Superior temporal gyrus (tissue), 1 donor: ENCODE measurements at regions not wholly inside any gene's neighbourhood (a gene's known extent, or its start where the extent isn't known, plus 50 kb on each side); places are given as distances from the start of the nearest gene placed in this dataset.
"Not testable (repeated sequence)": the region's sequence is repeated elsewhere in the genome, so short reads cannot be mapped to it uniquely, and the experiment has no call there.

Source experiments
- DNase-seq: peaks from one replicate; pipeline ENCODE4 v3.0.0-alpha.2; 2016; ENCODE audit errors: extremely low spot score

DNA sequence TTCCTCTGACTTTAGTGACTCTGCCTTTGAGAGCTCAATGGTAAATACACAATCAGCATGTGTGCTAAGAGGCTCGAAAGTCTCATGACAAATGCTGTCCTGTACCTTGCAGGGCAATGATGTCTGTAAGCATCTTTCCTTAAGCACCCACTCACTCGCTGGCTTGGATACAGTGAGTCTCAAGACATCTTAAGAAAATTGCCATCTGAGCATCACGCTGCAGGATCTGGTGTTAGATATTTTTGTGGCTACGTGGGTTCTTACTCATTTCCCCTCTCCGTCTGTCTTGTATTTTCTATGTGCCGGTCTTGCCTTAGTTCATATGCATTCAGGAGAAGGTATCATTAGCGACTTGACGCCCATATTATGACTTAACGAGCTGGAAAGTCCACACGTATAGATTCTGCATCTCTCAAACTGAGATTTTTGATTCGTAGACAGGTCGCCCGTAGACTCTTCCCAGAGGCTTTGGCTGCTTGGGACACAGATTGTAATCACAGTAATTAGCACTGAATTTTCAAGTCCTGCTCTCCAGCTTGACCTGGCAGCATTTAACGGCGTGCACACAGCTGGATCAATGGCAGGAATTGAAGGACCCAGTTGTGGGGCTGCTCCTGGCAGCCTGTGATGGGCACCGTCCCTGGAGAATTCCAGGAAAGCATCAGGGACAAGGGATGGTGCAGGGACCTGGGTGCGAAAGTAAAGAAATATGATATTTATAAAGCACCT, 231.2 kb downstream of the ZIC5 start:
- DNase-seq = no peak

DNA sequence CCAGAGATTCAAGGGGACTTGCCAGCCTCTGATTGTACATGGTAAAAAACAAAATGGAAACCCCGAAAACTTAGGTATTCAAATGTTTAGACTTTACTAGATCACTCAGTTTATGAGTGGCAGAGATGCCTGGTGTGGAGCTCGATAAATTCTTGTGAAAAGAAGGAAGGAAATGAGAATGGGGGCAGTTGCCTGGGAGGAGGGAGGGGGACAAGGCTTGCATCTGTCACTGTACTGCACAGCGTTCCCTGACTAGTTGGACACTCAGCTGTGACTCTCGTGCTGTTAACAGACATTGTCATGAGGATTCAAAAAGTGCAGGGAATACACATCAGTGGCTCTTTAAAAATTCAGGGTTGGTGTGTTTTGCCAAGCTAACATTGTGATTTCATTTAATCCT, 232.9 kb downstream of the ZIC5 start:
- DNase-seq = no peak

DNA sequence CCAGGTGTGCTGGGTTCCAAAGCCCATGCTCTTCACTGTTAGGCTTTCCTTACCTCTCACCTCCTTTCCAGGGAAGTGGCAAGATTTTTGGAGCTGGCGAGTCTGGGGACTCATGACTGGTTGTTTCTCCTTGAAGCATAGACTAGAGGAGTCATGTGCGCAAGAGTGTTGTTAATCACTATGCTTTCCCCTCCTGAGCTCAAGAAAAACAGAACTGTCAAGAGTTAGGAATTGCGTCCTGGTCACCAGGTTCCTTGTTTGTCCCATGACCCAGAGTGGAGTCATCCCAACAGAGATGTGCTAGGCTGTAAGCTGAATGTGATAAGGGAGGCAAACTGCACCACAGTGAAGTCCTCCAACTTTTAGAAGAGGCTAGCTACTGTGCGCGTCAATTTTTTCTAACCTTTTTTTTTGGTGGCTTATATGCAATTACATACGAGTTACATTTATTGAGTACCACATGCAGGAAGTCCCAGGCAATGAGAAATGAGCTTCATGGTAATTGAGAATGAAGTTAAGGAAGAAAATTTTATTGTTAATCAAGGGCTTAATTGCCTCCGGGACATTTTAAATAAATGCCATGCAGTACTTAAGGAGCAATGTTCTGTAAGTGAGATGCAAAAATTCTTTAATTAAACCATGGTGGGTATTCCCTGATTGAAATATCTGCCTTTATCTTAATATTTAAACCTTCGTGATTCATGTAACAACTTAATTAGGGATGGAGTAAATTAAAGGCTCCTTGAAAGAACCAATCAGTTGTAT, 233.9 kb downstream of the ZIC5 start:
- DNase-seq = no peak

DNA sequence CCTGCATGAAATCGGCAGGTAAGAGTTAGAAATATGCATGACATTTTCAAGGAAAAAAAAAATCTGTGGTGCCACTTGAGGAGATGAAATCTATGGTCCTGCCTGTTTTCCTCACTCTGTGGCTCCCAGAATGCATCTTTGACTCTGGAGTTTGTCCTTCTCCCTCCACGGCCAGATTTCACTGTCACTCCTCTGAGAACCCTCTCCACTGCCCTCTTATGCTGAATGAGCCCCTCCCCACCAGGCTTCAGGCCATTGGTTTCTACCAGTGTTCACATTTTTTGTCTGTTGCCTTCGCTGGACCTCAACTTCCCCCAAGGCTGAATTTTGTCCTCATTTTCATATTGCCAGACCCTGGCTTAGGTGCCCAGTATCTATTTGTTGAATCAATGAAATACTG, 235.0 kb downstream of the ZIC5 start:
- no peak for DNase-seq

DNA sequence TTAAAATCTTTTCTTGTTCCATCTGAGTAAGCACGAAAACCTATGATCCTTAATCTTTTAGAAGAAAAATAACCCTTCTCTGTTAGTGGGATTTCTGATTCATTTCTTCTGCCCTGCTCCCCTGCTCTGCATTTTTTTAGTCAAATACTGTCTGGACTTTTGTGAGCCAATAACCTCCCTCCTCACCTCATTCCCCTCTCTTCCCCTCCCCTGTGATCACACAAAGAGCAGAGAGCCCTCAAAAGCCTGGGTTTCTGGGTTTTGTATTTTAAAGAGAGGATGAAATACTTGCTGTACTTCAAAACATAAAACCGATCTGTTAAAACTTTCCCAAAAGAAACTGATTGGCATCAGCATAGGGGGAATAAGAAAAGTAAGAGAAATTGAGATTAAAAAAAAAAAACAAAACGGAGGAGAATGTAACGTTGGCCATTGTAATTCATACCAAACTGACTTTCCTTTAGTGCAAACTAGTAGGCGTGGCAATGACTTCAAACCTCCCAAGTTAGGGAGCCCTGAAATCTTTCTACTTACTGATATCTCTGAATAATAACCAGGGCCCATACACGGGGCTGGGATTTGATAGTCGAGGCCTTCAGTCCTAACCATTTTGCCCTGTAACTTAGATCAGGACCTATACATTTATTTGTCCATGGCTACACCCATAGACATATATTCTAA, 232.9 kb downstream of the TM9SF2 start:
- DNase-seq = no peak

DNA sequence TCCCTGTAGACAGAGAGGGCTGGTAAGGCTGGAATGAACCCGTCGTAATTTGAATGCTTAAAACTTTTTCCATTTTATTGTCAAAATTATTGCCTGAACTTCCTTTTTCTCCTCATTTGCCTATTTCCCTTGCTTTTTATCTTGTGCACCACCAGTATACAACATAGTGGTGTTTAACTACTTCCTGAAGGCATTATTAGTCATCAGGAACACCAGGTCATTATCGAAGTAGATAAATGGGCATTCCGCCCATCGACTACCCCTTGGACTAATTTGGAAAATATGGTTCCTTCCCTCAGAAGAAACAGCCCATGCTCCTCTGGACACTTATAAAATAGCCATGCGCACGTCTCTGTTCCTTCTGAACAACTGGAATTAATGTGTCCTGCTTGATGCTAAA, 232.1 kb downstream of the TM9SF2 start:
- no peak for DNase-seq

- DNase-seq = no peak
Measured at GRCh38 chr13:99731747-99732146, 230.5 kb downstream of the TM9SF2 start.

GRCh38 chr13:99730403-99730802, 229.1 kb downstream of the TM9SF2 start:
- DNase-seq = no peak

DNA sequence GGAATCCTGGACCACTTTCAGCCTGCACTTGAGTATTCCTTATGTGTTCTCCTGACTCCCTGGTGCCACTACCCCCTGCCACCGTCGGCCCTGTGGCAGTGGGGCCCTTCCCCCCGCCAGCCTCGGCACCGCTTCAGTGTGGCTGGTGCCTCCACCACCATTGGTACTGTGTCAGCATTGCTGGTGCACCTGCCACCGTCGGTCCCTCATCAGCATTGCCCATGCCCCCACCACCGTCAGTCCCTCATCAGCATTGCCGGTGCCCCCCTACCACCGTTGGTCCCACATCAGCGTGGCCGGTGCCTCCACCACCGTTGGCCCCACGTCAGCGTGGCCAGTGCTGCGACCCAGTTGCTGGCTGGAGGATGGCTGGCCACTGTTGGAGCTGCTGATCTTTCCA, 228.5 kb downstream of the TM9SF2 start:
- DNase-seq = no peak

GRCh38 chr13:99727651-99728050, 226.4 kb downstream of the TM9SF2 start:
- DNase-seq = not testable (repeated sequence)

- DNase-seq = no peak
Measured at GRCh38 chr13:99726282-99726894, 225.1 kb downstream of the TM9SF2 start.

GRCh38 chr13:99725644-99726043, 224.4 kb downstream of the TM9SF2 start:
- DNase-seq = no peak

DNA sequence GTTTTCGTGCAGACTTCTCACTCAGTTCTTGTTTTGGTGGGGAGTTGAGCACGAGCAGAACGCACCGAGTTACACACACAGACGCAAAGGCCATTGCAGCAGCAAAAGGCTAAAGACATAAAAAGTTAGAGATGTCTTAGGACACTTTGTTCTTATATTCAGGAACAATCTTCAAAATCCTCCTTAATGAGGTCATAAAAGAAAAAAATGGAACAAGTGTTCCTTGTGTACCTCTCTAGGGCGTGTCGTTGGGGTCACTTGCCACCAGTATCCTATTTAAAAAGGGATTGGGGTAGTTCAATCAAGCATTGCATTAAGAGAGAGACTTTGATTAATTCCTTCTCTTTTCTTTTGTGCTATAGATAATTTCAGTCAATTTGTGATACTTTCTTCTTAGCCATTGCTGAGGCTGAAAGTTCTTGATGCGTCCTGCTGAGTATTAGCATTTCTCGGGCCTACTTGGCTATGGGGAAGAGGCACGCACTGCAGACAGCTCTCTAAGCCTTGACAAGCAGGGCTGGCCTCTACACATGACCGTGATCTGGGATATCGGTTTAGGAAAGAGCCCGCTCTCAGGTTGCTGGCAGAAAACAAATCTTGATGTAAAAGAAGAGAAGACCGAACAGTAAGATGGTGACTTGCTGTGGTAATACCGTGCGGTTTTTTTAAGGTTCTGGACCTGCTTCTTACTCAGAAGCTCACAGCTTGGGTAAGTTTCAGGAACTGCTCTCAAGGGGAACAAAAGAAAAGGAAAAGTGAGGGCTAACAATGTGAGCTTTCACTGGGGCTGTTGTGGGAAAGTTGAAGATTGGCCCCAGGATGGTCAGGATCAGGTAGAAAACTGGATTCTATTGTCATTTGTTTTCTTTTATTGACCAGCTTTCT, 223.6 kb downstream of the TM9SF2 start:
- no peak for DNase-seq

DNA sequence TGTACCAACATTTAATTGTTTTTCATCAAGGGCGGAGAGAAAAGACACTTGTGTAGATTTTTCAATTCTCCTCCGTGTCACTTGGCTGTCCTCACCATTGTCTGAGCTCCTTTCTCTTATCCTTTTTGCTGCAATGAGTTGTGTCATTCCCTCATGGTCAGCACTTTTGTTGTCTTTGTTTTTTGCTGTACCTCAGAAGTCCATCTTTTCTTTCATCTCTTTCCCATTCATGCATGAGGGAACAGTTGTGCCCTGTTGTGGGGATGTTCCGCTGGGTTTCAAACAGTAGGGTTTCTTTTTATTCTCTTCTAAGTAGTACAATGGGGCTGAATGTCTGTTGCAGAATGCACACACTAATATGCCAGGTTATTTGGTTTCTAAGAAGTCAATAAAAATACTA, 222.6 kb downstream of the TM9SF2 start:
- no peak for DNase-seq

- DNase-seq = no peak
Measured at GRCh38 chr13:99722931-99723330, 221.7 kb downstream of the TM9SF2 start.

DNA sequence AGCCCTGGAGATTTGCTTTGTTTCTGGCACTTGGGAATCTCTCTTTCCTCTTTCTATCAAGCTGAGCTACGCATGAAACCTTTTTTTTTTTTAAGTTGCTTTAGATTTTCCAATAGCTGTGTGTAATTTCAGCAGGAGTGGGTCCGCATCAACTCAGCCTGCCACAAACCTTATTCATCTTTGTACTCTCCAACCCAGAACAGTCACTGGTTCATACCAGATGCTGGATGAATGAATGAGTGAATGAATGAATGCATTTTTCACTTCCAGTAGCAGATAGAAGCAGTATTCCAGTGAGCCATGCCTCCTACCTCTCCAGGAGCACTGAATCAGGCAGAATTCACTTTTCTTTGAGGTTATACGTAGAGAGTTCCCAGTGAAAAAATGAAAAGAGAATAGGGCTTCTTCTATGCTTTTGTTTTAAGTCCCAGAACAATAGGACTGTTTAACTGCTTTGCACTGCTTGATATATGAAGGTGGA, 221.1 kb downstream of the TM9SF2 start:
- no peak for DNase-seq

GRCh38 chr13:99721606-99722337, 220.5 kb downstream of the TM9SF2 start:
- DNase-seq = no peak

DNA sequence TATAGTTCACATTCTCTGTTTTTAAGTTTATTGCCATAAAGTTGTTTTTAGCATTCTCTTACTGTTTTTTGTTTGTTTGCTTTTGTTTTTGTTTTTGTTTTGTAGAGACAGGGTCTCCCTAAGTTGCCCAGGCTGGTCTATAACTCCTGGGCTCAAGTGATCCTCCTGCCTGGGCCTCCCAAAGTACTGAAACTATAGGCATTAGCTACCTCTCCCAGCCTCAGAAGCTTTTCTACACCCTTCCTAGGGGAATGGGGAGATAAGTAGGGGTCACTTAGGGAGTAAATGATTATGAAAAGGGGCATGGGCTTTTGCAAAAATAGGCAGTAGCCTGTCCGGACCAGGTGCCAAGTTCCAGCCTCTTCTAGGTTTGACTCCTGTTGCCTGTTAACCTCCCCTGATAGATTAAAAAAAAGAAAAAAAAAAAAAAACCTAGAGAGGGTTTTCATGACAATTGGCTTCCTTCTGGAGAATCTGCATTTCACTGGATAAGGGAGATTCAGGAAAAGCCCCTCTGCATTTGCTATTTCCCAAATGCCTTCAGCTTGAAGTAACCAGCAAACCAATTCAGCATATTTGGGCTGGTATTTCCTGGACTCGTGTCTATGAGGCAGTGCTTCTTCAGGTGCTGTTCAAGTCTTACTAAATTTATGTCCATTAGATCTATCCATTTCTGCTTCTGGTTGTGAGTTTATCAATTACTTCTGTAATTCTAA, 216.8 kb downstream of the TM9SF2 start:
- no peak for DNase-seq

DNA sequence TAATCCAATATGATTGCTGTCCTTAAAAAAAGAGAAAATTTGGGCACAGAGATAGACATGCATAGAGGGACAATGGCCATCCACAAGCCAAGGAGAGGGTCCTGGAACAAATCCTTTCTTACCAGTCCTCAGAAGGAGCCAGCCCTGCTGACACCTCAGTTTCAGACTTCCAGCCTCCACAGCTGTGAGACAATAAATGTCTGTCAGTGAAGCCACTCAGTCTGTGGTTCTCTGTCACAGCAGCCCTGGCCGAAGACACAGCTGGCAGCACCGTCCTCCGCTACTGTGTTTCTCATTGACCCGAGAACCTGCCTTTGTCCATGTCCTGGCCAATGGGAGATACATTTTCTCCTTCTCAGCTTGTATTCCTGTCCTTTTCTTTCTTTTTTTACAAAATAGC, 207.9 kb downstream of the TM9SF2 start:
- no peak for DNase-seq

DNA sequence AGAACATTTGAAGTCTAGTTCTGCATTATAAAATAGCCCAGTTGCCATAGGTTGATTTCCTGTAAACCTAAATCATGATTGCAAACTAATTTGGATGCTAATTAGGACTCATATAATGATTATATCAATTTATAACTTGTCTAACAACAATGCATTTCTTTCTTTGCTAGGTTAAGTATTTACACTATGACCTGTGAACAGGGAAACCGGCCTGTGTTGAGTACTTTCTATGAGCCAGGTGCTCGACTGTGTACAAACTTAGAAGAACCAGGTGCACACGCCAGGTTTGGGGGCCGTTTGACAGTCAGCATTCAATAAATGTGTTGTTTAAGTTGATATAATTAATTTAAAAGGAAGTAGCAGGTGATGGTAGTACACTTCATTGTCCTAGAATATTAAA, 203.1 kb downstream of the TM9SF2 start:
- no peak for DNase-seq
